Loucy (cell line): ENCODE measurements at regions not wholly inside any gene's neighbourhood (a gene's known extent, or its start where the extent isn't known, plus 50 kb on each side); places are given as distances from the start of the nearest gene placed in this dataset.

ENCODE experiments used
- H2AFZ ChIP-seq: fragments of 200-600 bp; sonication (generic); 2 replicates; pipeline ENCODE4 v1.6.0; 2016; ENCODE audit warnings: antibody characterized with exemption, mild to moderate bottlenecking, low read length, moderate library complexity
- H3F3A ChIP-seq: fragments of 200-600 bp; 2 replicates; pipeline ENCODE4 v1.6.0; 2016; ENCODE audit warnings: antibody characterized with exemption, low read depth, mild to moderate bottlenecking
- H3K27me3 ChIP-seq: fragments of 200-600 bp; sonication (generic); 2 replicates; pipeline ENCODE4 v1.6.1; 2014; ENCODE audit warnings: low read length, mild to moderate bottlenecking; ENCODE audit not compliant: insufficient read depth, poor library complexity, severe bottlenecking
- H3K36me3 ChIP-seq: fragments of 200-600 bp; sonication (generic); 2 replicates; pipeline ENCODE4 v1.6.1; 2016; ENCODE audit warnings: low read length; ENCODE audit not compliant: insufficient read depth
- H3K4me1 ChIP-seq: fragments of 200-600 bp; sonication (generic); 2 replicates; pipeline ENCODE4 v1.5.1; 2014; ENCODE audit warnings: low read length, mild to moderate bottlenecking; ENCODE audit not compliant: insufficient read depth, poor library complexity, severe bottlenecking
- H3K4me2 ChIP-seq: fragments of 200-600 bp; sonication (generic); 2 replicates; pipeline ENCODE4 v1.6.0; 2014; ENCODE audit warnings: antibody characterized with exemption, low read length, low read depth, mild to moderate bottlenecking; ENCODE audit not compliant: poor library complexity, severe bottlenecking
- H3K4me3 ChIP-seq: fragments of 200-600 bp; sonication (generic); 2 replicates; pipeline ENCODE4 v1.5.1; 2014; ENCODE audit warnings: low read length, mild to moderate bottlenecking, mixed read lengths; ENCODE audit not compliant: poor library complexity, severe bottlenecking
- H3K79me2 ChIP-seq: fragments of 200-600 bp; sonication (generic); 2 replicates; pipeline ENCODE4 v1.6.1; 2014; ENCODE audit warnings: low read length; ENCODE audit not compliant: insufficient read depth
- H3K9ac ChIP-seq: fragments of 200-600 bp; sonication (generic); 2 replicates; pipeline ENCODE4 v1.6.0; 2014; ENCODE audit warnings: mild to moderate bottlenecking, low read depth, low read length, moderate library complexity; ENCODE audit not compliant: poor library complexity, severe bottlenecking
- H3K9me2 ChIP-seq: fragments of 200-600 bp; sonication (generic); replicated peaks from 2 replicates; pipeline ENCODE4 v1.6.1; 2016; ENCODE audit warnings: low read depth, low read length, mixed read lengths
- H3K9me3 ChIP-seq: fragments of 200-600 bp; sonication (generic); 2 replicates; pipeline ENCODE4 v1.6.1; 2014; ENCODE audit warnings: mild to moderate bottlenecking, antibody characterized with exemption, low read length, low read depth; ENCODE audit not compliant: insufficient read depth
- H4K20me1 ChIP-seq: fragments of 200-600 bp; sonication (generic); 2 replicates; pipeline ENCODE4 v1.6.0; 2014; ENCODE audit warnings: antibody characterized with exemption, low read length, mild to moderate bottlenecking; ENCODE audit not compliant: insufficient read depth, poor library complexity, severe bottlenecking
- EZH2phosphoT487 ChIP-seq: fragments of 200-600 bp; IDR thresholded peaks from 2 replicates; pipeline ENCODE4 v1.6.1; 2018; ENCODE audit warnings: antibody characterized with exemption, mild to moderate bottlenecking, moderate library complexity, borderline replicate concordance
- TF ChIP-seq, protein P1 (sequence below): fragments of 200-600 bp; sonication (generic); conservative IDR thresholded peaks from 2 replicates; pipeline ENCODE4 v1.5.1; 2014; ENCODE audit warnings: mild to moderate bottlenecking, antibody characterized with exemption, low read length

DNA sequence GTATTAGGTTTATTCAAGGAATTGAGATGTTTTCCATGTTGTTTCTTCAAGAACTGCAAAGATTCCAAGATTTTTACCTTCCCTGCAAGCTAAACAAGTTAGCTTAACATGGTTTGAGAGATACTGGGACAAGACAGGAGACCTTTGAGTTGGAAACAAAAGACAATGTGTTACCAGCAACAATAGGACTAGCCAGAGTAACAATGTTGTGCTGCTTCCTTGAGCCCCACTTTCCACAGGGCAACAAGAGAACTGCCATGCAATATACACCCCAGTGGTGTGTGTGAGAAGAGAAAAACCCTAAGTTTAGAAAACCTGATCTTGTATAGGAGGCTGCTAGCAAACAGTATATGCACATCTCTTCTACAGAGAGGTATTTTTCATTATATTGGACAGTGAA is 264.6 kb downstream of the PCDH20 start:
- H3K4me2 ChIP-seq: no peak overlapping the region
- no peaks in the 10 kb centered on the region for H3K9me2 ChIP-seq
- no peaks in the 10 kb centered on the region for H4K20me1 ChIP-seq
- H3K4me3 ChIP-seq: no peak overlapping the region
- no peaks in the 10 kb centered on the region for H3K27me3 ChIP-seq
- H3K9me3 ChIP-seq: no peaks in the 10 kb centered on the region
- no peak overlapping the region for H2AFZ ChIP-seq
- peaks cover 7% of the 10 kb centered on the region for H3K4me1 ChIP-seq
- H3F3A ChIP-seq: no peaks in the 10 kb centered on the region
- TF ChIP-seq, protein P1, sequence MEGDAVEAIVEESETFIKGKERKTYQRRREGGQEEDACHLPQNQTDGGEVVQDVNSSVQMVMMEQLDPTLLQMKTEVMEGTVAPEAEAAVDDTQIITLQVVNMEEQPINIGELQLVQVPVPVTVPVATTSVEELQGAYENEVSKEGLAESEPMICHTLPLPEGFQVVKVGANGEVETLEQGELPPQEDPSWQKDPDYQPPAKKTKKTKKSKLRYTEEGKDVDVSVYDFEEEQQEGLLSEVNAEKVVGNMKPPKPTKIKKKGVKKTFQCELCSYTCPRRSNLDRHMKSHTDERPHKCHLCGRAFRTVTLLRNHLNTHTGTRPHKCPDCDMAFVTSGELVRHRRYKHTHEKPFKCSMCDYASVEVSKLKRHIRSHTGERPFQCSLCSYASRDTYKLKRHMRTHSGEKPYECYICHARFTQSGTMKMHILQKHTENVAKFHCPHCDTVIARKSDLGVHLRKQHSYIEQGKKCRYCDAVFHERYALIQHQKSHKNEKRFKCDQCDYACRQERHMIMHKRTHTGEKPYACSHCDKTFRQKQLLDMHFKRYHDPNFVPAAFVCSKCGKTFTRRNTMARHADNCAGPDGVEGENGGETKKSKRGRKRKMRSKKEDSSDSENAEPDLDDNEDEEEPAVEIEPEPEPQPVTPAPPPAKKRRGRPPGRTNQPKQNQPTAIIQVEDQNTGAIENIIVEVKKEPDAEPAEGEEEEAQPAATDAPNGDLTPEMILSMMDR: no peak
- TF ChIP-seq EZH2phosphoT487: no peak
- no peaks in the 10 kb centered on the region for H3K79me2 ChIP-seq
- H3K9ac ChIP-seq: no peak overlapping the region
- no peaks in the 10 kb centered on the region for H3K36me3 ChIP-seq

DNA sequence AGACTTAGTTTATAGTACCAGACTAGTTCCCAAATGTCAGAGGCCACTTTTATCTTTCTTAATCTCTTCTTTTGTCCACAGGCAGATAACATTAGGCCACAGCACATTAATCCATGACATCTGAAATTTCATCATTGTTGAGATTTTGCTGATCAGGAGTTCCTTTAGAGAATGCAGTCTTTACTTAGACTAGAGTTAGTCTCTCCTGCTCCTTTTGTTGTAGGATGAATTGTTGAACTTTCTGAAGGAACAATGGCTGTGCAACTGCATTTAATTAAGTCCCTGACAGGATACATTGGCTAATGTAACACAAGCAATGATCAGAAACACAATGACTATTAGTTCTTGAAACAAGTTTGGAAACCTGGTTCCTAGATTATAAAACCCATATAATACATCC is 266.3 kb downstream of the PCDH20 start:
- Histone ChIP-seq H3K79me2 (no peaks in the 10 kb centered on the region), H3K4me2 (no peak overlapping the region), H3K4me1 (peaks cover 7% of the 10 kb centered on the region), H2AFZ (no peak overlapping the region), H3K4me3 (no peak overlapping the region), H3K36me3 (no peaks in the 10 kb centered on the region), H3K27me3 (no peaks in the 10 kb centered on the region), H3K9me2 (no peaks in the 10 kb centered on the region), H3K9me3 (peaks cover 11% of the 10 kb centered on the region; the same call in 1 of the 2 replicates), H3F3A (no peaks in the 10 kb centered on the region), H3K9ac (no peak overlapping the region), H4K20me1 (no peaks in the 10 kb centered on the region)
- TF ChIP-seq, protein P1: no peak
- TF ChIP-seq EZH2phosphoT487: no peak

DNA sequence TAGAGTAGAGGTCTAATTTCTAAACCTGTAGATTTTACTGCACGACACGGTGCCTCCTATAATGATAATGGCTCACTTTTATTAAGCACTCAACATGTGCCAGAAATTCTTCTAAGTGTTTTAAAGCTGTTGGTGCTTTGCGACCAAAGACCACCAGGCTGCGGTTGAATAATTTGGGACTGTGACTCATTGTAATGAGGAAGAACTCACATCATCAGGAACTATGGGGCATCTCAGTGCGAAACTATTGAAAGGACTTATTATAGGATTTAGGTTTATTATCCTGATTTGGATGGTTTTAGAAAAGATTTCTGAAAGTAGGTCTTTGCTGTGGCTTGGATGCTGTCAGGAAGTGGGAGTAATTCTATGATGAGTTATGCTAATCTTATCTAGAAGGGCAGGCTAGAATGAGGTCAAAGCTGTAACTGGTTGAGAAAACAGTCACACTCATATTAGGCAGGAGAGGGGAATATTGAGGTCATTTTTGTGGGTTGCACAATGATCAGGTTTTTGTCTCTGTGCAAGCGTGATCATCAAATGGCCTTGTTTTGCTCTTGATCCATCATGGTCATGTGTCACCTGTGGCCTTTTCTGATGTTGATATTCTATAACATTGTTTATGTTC is 266.8 kb downstream of the PCDH20 start:
- Histone ChIP-seq H3K9me2 (no peaks in the 10 kb centered on the region), H4K20me1 (no peaks in the 10 kb centered on the region), H3K9me3 (peaks cover 16% of the 10 kb centered on the region; the same call in 1 of the 2 replicates), H3K36me3 (no peaks in the 10 kb centered on the region), H3K4me3 (no peak overlapping the region), H2AFZ (no peak overlapping the region), H3K27me3 (no peaks in the 10 kb centered on the region), H3K4me1 (peaks cover 7% of the 10 kb centered on the region), H3K9ac (no peak overlapping the region), H3F3A (no peaks in the 10 kb centered on the region), H3K79me2 (no peaks in the 10 kb centered on the region), H3K4me2 (no peak overlapping the region)
- no peak for TF ChIP-seq EZH2phosphoT487
- TF ChIP-seq, protein P1: no peak
